GM12875 (cell line): ENCODE measurements at regions not wholly inside any gene's neighbourhood (a gene's known extent, or its start where the extent isn't known, plus 50 kb on each side); places are given as distances from the start of the nearest gene placed in this dataset.

Experiments used
- H3K4me3 ChIP-seq: one replicate; pipeline ENCODE4 v1.5.1; 2011; ENCODE audit warnings: low read depth, low read length, control low read depth
- CTCF ChIP-seq: IDR thresholded peaks from 2 replicates; pipeline ENCODE4 v1.5.1; 2011; ENCODE audit warnings: low read depth, mild to moderate bottlenecking, control low read depth, inconsistent platforms, low read length, moderate library complexity, borderline replicate concordance; ENCODE audit not compliant: insufficient read depth

GRCh38 chr2:41504532-41504931 is 543.3 kb upstream of the PKDCC start:
- H3K4me3 ChIP-seq = no peak overlapping the region
- no peak for TF ChIP-seq CTCF

- H3K4me3 ChIP-seq = no peak overlapping the region
- no peak for TF ChIP-seq CTCF
Observed at GRCh38 chr2:41510108-41510507, 537.7 kb upstream of the PKDCC start.

GRCh38 chr2:41521211-41521610 is 526.6 kb upstream of the PKDCC start:
- H3K4me3 ChIP-seq = no peak overlapping the region

GRCh38 chr2:41527525-41528323 is 520.1 kb upstream of the PKDCC start:
- no peak overlapping the region for H3K4me3 ChIP-seq
- no peak for TF ChIP-seq CTCF

More at GRCh38 chr2:41521211-41521610, 526.6 kb upstream of the PKDCC start:
- TF ChIP-seq CTCF = no peak

GRCh38 chr2:41535575-41535974 is 512.2 kb upstream of the PKDCC start:
- TF ChIP-seq CTCF = no peak
- H3K4me3 ChIP-seq = no peak overlapping the region

GRCh38 chr2:41540272-41540998 is 507.4 kb upstream of the PKDCC start:
- TF ChIP-seq CTCF = no peak
- H3K4me3 ChIP-seq = no peak overlapping the region

- H3K4me3 ChIP-seq = no peak overlapping the region
- TF ChIP-seq CTCF = no peak
Observed at GRCh38 chr2:41543726-41544125, 504.1 kb upstream of the PKDCC start.
